Suprapubic skin (tissue), 3 donors: ENCODE measurements at regions not wholly inside any gene's neighbourhood (a gene's known extent, or its start where the extent isn't known, plus 50 kb on each side); places are given as distances from the start of the nearest gene placed in this dataset.

Experiments
- EP300 ChIP-seq: sonication (generic); formaldehyde crosslinking; IDR thresholded peaks from one replicate; pipeline ENCODE4 v1.6.1; 2017; ENCODE audit warnings: antibody characterized with exemption
- TF ChIP-seq, protein P1 (sequence below), 2 donors: fragments of 200-600 bp in 1 of 2; fragments of 450-650 bp in 1 of 2; sonication (generic) in 1 of 2; IDR thresholded peaks; one replicate each; pipeline ENCODE4 v1.5.1; 2016 to 2019; ENCODE audit warnings: antibody characterized with exemption in 2 of 2, mild to moderate bottlenecking in 1 of 2, moderate library complexity in 1 of 2

DNA sequence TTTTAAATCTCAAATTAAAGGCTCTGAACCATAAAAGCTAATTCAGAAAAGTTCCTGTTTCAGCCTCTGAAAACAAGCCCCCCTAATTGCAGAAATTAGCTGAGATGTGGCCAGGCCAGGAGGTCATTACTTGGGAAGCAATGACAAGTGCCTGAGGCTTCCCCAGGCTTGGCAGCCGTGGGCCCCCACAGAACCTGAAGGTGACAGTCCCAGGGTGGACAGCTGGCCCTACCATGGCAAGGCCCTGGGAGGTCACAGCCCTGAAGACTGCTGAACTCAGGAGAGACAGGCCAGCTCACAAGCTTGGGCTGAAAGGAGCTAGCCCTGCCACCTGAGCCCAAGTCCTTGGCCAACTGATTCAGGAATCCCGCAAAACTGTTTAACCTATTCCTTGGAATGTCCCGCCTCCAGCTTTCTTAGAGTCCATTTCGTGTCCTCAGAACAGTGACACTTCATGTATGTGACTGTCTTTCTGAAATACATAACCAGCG, 54.3 kb upstream of the PKDCC start:
- TF ChIP-seq EP300, result no peak
- TF ChIP-seq, protein P1, sequence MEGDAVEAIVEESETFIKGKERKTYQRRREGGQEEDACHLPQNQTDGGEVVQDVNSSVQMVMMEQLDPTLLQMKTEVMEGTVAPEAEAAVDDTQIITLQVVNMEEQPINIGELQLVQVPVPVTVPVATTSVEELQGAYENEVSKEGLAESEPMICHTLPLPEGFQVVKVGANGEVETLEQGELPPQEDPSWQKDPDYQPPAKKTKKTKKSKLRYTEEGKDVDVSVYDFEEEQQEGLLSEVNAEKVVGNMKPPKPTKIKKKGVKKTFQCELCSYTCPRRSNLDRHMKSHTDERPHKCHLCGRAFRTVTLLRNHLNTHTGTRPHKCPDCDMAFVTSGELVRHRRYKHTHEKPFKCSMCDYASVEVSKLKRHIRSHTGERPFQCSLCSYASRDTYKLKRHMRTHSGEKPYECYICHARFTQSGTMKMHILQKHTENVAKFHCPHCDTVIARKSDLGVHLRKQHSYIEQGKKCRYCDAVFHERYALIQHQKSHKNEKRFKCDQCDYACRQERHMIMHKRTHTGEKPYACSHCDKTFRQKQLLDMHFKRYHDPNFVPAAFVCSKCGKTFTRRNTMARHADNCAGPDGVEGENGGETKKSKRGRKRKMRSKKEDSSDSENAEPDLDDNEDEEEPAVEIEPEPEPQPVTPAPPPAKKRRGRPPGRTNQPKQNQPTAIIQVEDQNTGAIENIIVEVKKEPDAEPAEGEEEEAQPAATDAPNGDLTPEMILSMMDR (IDR thresholded peaks at IDR 0.05), result no peak
